CD4-positive, alpha-beta T cell (primary cell): ENCODE measurements at regions not wholly inside any gene's neighbourhood (a gene's known extent, or its start where the extent isn't known, plus 50 kb on each side); places are given as distances from the start of the nearest gene placed in this dataset.

ENCODE experiments used
- ATAC-seq: fragments of 200-7000 bp; cut with Tn5 transposase; one replicate; pipeline ENCODE4 v1.10.0; 2022; ENCODE audit warnings: mild to moderate bottlenecking; ENCODE audit not compliant: poor library complexity
- CTCF ChIA-PET: fragments of 350-600 bp; sonication (Branson Sonifier 250); formaldehyde crosslinking; loops from one replicate; lab custom pipeline; 2021; ENCODE audit warnings: antibody characterized with exemption, inconsistent platforms; lab: Charles Lee
- POLR2A ChIA-PET: fragments of 350-600 bp; sonication (Branson Sonifier 250); formaldehyde crosslinking; loops from one replicate; lab custom pipeline; 2021; ENCODE audit warnings: antibody characterized with exemption, inconsistent platforms; lab: Charles Lee
- DNase-seq, 14 experiments: peaks; one replicate each; pipeline ENCODE4 v3.0.0-alpha.2; 2013 to 2020; ENCODE audit warnings: mixed read lengths in 2 of 14
- H3K27ac ChIP-seq, 2 donors: one replicate each; pipeline versions ENCODE4 v1.5.1 to v1.7.0; 2013; ENCODE audit warnings: low read length in 2 of 2, low read depth in 1 of 2, mild to moderate bottlenecking in 1 of 2
- H3K27me3 ChIP-seq, 2 experiments: 1 replicate in 1 of 2; 2 replicates in 1 of 2; pipeline versions ENCODE4 v1.6.1 to v1.7.0; 2013; ENCODE audit warnings: low read length in 2 of 2, control low read depth in 1 of 2, mild to moderate bottlenecking in 1 of 2, moderate library complexity in 1 of 2; ENCODE audit not compliant: insufficient read depth in 2 of 2, control insufficient read depth in 1 of 2
- H3K36me3 ChIP-seq: one replicate; pipeline ENCODE4 v1.6.1; 2013; ENCODE audit warnings: low read length, control low read depth; ENCODE audit not compliant: insufficient read depth
- H3K4me1 ChIP-seq: one replicate; pipeline ENCODE4 v1.6.1; 2013; ENCODE audit warnings: low read length, control low read depth; ENCODE audit not compliant: insufficient read depth
- H3K4me3 ChIP-seq: one replicate; pipeline ENCODE4 v1.5.1; 2013; ENCODE audit warnings: mild to moderate bottlenecking, low read length, moderate library complexity
- H3K9me3 ChIP-seq, 2 experiments: 1 replicate in 1 of 2; 2 replicates in 1 of 2; pipeline versions ENCODE4 v1.6.1 to v1.7.0; 2013; ENCODE audit warnings: low read length in 2 of 2, mild to moderate bottlenecking in 2 of 2, control low read depth in 1 of 2, moderate library complexity in 1 of 2; ENCODE audit not compliant: control insufficient read depth in 1 of 2, insufficient read depth in 1 of 2
- H3K27ac Mint-ChIP-seq: one replicate; pipeline ENCODE4 v1.8.0; 2020; ENCODE audit warnings: mixed read lengths
- H3K27me3 Mint-ChIP-seq: one replicate; pipeline ENCODE4 v1.8.0; 2021; ENCODE audit warnings: mixed read lengths
- H3K36me3 Mint-ChIP-seq: one replicate; pipeline ENCODE4 v1.8.0; 2021; ENCODE audit warnings: low read depth, mixed read lengths
- H3K4me1 Mint-ChIP-seq: one replicate; pipeline ENCODE4 v1.8.0; 2021; ENCODE audit warnings: low read depth, mixed read lengths
- H3K4me3 Mint-ChIP-seq: one replicate; pipeline ENCODE4 v1.8.0; 2020; ENCODE audit warnings: mild to moderate bottlenecking, mixed read lengths
- H3K9me3 Mint-ChIP-seq: one replicate; pipeline ENCODE4 v1.8.0; 2020; ENCODE audit warnings: mixed read lengths
- CTCF ChIP-seq: fragments of 200-600 bp; IDR thresholded peaks from one replicate; pipeline ENCODE4 v1.8.0; 2022; ENCODE audit warnings: antibody characterized with exemption, mild to moderate bottlenecking
- intact Hi-C, 2 experiments: fragments of 100-400 bp; cut with DNase I in 1 of 2; cut with micrococcal nuclease in 1 of 2; formaldehyde crosslinking; loops; one replicate each; pipeline versions ENCODE4 v1.15.1 to v1.9.0; 2023 to 2025; cut with DNase I, micrococcal nuclease

DNA sequence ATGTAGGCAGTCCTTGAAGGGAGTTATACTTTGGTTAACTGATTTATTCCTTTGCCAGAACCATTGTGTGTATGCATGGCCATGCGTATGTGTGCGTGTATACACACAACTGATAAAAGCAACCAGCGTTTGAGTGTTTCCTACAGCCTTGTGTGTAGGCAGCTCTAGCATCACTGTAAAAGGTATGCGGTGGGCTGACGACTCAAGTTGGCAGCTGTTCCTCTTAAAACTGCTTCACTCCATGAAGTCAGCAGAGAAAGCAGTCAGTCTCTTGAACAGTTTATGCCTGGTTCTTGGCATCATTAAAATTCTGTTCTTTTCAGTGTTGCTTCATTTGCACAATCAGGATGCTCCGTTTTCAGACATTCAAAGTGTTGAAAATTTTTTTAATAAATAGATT lies 103.5 kb upstream of the FRMPD4 start:
- Histone ChIP-seq H3K4me3 (no peak overlapping the region), H3K36me3 (no peaks in the 10 kb centered on the region), H3K4me1 (no peaks in the 10 kb centered on the region), H3K27me3 (no peaks in the 10 kb centered on the region), H3K27ac (no peak overlapping the region), H3K9me3 (no peaks in the 10 kb centered on the region)
- Mint-ChIP-seq H3K9me3 (no peaks in the 10 kb centered on the region), H3K27me3 (peaks cover 2% of the 10 kb centered on the region), H3K4me1 (no peaks in the 10 kb centered on the region), H3K4me3 (no peak overlapping the region), H3K36me3 (no peaks in the 10 kb centered on the region), H3K27ac (no peak overlapping the region)
- ATAC-seq (no peak), DNase-seq (no peak)
- CTCF ChIA-PET = no interaction called here
- POLR2A ChIA-PET = no interaction called here
- intact Hi-C loops = loop anchor here in 1 of 2 experiments (10.0 kb wide), 1 partner anchor 990 kb away; no protein-coding TSS in a partner anchor
- no peak for TF ChIP-seq CTCF

DNA sequence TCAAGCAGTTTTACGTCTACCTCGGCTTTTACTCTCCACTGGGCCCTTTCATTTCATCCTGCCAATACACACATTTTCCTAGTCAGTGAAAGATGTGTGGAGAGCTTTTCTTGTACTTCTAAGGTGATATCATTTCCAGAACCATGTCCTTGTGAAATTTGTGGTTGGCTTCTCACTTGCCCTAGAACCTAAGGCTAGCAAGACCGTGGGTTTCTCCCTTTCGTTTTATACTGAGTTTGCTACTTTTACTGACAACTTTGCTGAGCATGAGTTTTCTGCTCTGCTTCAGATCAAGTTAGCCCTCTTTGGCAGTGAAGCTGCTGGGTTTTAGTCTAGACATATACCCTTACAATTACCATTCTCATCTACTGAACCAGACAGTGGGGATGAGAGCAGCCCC lies 95.7 kb upstream of the FRMPD4 start:
- H3K36me3 Mint-ChIP-seq = no peaks in the 10 kb centered on the region
- ATAC-seq (no peak), DNase-seq (no peak)
- no peaks in the 10 kb centered on the region for H3K4me1 ChIP-seq
- no peak overlapping the region for H3K4me3 ChIP-seq
- no peak for TF ChIP-seq CTCF
- intact Hi-C loops = no loop called here
- H3K27me3 ChIP-seq = no peaks in the 10 kb centered on the region
- H3K36me3 ChIP-seq = no peaks in the 10 kb centered on the region
- peaks cover 3% of the 10 kb centered on the region for H3K9me3 Mint-ChIP-seq
- H3K27ac Mint-ChIP-seq = no peak overlapping the region
- ChIA-PET CTCF (no interaction called here), POLR2A (no interaction called here)
- no peak overlapping the region for H3K27ac ChIP-seq
- no peaks in the 10 kb centered on the region for H3K9me3 ChIP-seq
- H3K27me3 Mint-ChIP-seq = no peaks in the 10 kb centered on the region
- no peaks in the 10 kb centered on the region for H3K4me1 Mint-ChIP-seq
- no peak overlapping the region for H3K4me3 Mint-ChIP-seq

DNA sequence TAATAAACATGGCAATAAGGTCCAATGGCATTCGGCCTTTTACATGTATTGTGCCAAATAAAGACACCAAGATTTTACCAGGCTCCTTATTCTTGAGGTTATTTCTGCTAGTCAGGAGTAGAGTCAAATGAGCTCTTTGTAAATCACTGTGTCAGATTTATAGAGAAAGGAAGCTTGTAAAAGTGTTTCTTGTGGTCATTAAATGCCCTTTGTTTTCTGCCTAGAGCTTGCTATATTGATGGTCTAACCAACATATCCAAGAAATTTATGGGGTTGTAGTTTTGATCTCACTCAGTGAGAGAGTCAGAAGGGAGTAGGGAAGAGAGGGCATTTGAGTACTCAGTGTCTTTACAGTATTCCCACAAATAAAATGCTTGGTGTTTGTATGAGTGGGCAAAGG lies 86.2 kb upstream of the FRMPD4 start:
- intact Hi-C loops = no loop called here
- ChIA-PET POLR2A (no interaction called here), CTCF (no interaction called here)
- Mint-ChIP-seq H3K27ac (no peak overlapping the region), H3K27me3 (no peaks in the 10 kb centered on the region), H3K4me3 (no peak overlapping the region), H3K9me3 (no peaks in the 10 kb centered on the region), H3K36me3 (no peaks in the 10 kb centered on the region), H3K4me1 (no peaks in the 10 kb centered on the region)
- no peak overlapping the region for H3K4me3 ChIP-seq
- no peak for ATAC-seq
- no peak overlapping the region for H3K27ac ChIP-seq
- no peak for TF ChIP-seq CTCF
- H3K36me3 ChIP-seq = no peaks in the 10 kb centered on the region
- no peaks in the 10 kb centered on the region for H3K4me1 ChIP-seq
- DNase-seq = no peak
- H3K9me3 ChIP-seq = no peaks in the 10 kb centered on the region
- no peaks in the 10 kb centered on the region for H3K27me3 ChIP-seq
